Psoas muscle (tissue), 7 donors: ENCODE measurements at regions not wholly inside any gene's neighbourhood (a gene's known extent, or its start where the extent isn't known, plus 50 kb on each side); places are given as distances from the start of the nearest gene placed in this dataset.

Experiments used
- ATAC-seq, 4 donors: fragments of 200-7000 bp; cut with Tn5 transposase; one replicate each; pipeline ENCODE4 v1.9.1; 2020; ENCODE audit warnings: moderate library complexity in 3 of 4, mild to moderate bottlenecking in 2 of 4
- DNase-seq, 2 donors: peaks; one replicate each; pipeline ENCODE4 v3.0.0-alpha.2; 2020
- H3K27ac ChIP-seq: fragments of 200-600 bp; one replicate; pipeline ENCODE4 v1.8.0; 2022
- H3K27me3 ChIP-seq, 3 donors: fragments of 200-600 bp in 1 of 3; one replicate each; pipeline versions ENCODE4 v1.6.1 to v1.8.0; 2013 to 2022; ENCODE audit warnings: low read length in 2 of 3, mild to moderate bottlenecking in 2 of 3, moderate library complexity in 1 of 3; ENCODE audit not compliant: insufficient read depth in 3 of 3
- H3K36me3 ChIP-seq, 2 donors: fragments of 200-600 bp in 1 of 2; one replicate each; pipeline versions ENCODE4 v1.6.1 to v1.8.0; 2013 to 2022; ENCODE audit warnings: low read depth in 1 of 2, mild to moderate bottlenecking in 1 of 2, moderate library complexity in 1 of 2; ENCODE audit not compliant: insufficient read depth in 1 of 2
- H3K4me1 ChIP-seq: fragments of 200-600 bp; one replicate; pipeline ENCODE4 v1.8.0; 2022
- H3K4me3 ChIP-seq: fragments of 200-600 bp; one replicate; pipeline ENCODE4 v1.8.0; 2022; ENCODE audit warnings: mild to moderate bottlenecking
- H3K9me3 ChIP-seq: fragments of 200-600 bp; one replicate; pipeline ENCODE4 v1.8.0; 2022
- WGBS, 3 donors: extraction: QIAGEN DNeasy Blood & Tissue Kit; methylation state at CpG; one replicate each; pipeline versions ENCODE4 v1.1.6 to v1.1.7; 2013; 5-methylcytosine and 5-hydroxymethylcytosine counted together
- intact Hi-C, 2 donors: fragments of 100-400 bp; cut with DNase I; formaldehyde crosslinking; loops; one replicate each; pipeline versions ENCODE4 v1.11.0 to v1.14.2; 2022
- TF ChIP-seq, protein P1 (sequence below): fragments of 200-600 bp; IDR thresholded peaks from one replicate; pipeline ENCODE4 v1.8.0; 2022; ENCODE audit warnings: antibody characterized with exemption
- donor health status: healthy with polysubstance abuse.
- donor health status: DM: no; HTN: no; CAD: no; lungs with moderate emphysema.
- donor health status: Bipolar disorder and iron deficiency.
- donor health status: healthy.
- donor health status: DM: yes; HTN: yes; CAD: no.
- donor health status: DM: no; HTN: no; CAD: no.
- donor health status: DM: yes; HTN: yes; CAD: no.

DNA sequence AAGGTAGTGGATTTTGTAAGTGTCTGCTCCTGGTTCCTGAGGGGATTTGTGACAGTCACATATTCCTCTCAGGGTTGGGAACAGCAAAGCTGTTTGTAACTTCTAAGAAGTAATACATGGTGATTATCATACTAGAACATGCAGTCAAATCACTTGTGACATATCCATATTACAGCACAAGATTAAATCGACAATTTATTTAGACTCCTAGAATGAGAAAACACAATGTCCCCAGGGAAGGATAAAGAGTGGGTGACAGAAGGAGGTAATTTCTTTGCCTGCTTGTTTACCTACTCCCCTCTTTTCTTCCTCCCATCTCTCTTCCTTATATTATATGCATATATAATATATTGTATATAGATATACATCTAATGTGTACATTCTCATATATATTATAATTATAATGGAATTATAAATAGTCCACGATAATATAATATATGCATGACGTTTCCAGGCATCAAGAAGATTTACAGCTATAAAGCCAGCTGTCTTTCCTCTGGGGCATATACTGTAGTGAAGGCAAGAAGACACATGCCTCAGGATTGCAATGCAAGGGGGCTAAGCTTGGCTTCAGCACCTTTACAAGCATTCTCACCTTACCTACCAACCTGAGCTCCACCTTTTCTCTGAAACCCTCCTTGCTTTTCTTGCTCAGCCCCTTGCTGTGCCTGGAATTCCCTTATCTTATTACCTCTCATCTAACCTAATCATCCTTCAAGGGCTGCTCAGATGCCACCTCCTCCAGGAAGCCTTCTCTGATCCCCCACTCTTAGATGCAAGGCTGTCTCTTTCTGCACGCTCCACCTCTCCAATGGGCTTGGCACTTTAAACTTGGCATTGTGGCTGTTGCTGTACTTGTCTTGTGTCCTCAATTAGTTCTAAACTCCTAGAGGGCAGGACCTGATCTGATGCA lies 73.1 kb upstream of the PIAS1 start:
- WGBS, 3 donors, result 72 to 88% (median 74%) methylated on average over 4 of the region's 4 CpGs
- Histone ChIP-seq H3K4me3 (no peak overlapping the region), H3K9me3 (no peaks in the 10 kb centered on the region), H3K27ac (no peak overlapping the region), H3K27me3 (no peaks in the 10 kb centered on the region), H3K4me1 (no peaks in the 10 kb centered on the region), H3K36me3 (no peaks in the 10 kb centered on the region)
- TF ChIP-seq, protein P1, sequence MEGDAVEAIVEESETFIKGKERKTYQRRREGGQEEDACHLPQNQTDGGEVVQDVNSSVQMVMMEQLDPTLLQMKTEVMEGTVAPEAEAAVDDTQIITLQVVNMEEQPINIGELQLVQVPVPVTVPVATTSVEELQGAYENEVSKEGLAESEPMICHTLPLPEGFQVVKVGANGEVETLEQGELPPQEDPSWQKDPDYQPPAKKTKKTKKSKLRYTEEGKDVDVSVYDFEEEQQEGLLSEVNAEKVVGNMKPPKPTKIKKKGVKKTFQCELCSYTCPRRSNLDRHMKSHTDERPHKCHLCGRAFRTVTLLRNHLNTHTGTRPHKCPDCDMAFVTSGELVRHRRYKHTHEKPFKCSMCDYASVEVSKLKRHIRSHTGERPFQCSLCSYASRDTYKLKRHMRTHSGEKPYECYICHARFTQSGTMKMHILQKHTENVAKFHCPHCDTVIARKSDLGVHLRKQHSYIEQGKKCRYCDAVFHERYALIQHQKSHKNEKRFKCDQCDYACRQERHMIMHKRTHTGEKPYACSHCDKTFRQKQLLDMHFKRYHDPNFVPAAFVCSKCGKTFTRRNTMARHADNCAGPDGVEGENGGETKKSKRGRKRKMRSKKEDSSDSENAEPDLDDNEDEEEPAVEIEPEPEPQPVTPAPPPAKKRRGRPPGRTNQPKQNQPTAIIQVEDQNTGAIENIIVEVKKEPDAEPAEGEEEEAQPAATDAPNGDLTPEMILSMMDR, result no peak
- no peak for DNase-seq
- no peak for ATAC-seq
- intact Hi-C loops, result no loop called here

GRCh38 chr15:67981848-67982247 lies 72.3 kb upstream of the PIAS1 start:
- intact Hi-C loops, result no loop called here
- Histone ChIP-seq H3K36me3 (no peaks in the 10 kb centered on the region), H3K4me3 (no peak overlapping the region), H3K4me1 (no peaks in the 10 kb centered on the region), H3K27ac (no peak overlapping the region), H3K9me3 (no peaks in the 10 kb centered on the region), H3K27me3 (no peaks in the 10 kb centered on the region)
- DNase-seq (no peak), ATAC-seq (no peak)
- TF ChIP-seq, protein P1, result no peak
- WGBS, 3 donors, result 83 to 89% (median 88%) methylated on average over 3 of the region's 3 CpGs

DNA sequence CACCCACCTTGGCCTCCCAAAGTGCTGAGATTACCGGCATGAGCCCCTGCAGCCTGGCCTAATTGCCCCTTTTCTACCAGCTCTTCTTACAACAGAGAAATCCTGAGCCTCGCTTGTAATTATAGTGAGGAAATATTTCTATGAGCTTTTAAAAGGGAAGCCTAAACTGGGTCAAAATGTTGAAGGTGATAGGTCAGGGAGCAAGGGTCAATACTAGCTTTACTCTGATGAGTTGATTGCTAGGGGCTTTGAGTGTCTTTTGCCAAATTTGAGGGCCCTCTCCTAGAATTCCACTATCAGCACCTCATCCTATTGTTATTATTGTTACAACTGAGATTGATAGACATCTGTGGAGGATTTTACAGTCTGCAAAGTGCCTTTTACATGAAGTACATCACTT lies 62.4 kb upstream of the PIAS1 start:
- Histone ChIP-seq H3K4me3 (no peak overlapping the region), H3K4me1 (no peaks in the 10 kb centered on the region), H3K27ac (no peak overlapping the region), H3K9me3 (no peaks in the 10 kb centered on the region), H3K36me3 (no peaks in the 10 kb centered on the region), H3K27me3 (no peaks in the 10 kb centered on the region)
- TF ChIP-seq, protein P1, result no peak
- ATAC-seq (no peak), DNase-seq (no peak)
- 95 to 97% (median 96%) methylated on average over 2 of the region's 2 CpGs for WGBS, 3 donors
- intact Hi-C loops, result no loop called here

- DNase-seq (no peak), ATAC-seq (no peak)
- intact Hi-C loops, result no loop called here
- H3K27ac ChIP-seq, result no peak overlapping the region
- H3K36me3 ChIP-seq, result no peaks in the 10 kb centered on the region
- H3K9me3 ChIP-seq, result no peaks in the 10 kb centered on the region
- TF ChIP-seq, protein P1, result no peak
- H3K4me3 ChIP-seq, result no peak overlapping the region
- H3K4me1 ChIP-seq, result no peaks in the 10 kb centered on the region
- 73 to 82% (median 82%) methylated on average over 5 of the region's 5 CpGs for WGBS, 3 donors
- H3K27me3 ChIP-seq, result no peaks in the 10 kb centered on the region
Observed at GRCh38 chr15:67992411-67992810, 61.7 kb upstream of the PIAS1 start.
